Uterus (tissue), 2 donors: ENCODE measurements at regions not wholly inside any gene's neighbourhood (a gene's known extent, or its start where the extent isn't known, plus 50 kb on each side); places are given as distances from the start of the nearest gene placed in this dataset.

Experiments
- POLR2A ChIP-seq, 2 donors: fragments of 450-650 bp; IDR thresholded peaks; one replicate each; pipeline ENCODE4 v1.6.1; 2016; ENCODE audit warnings: antibody characterized with exemption in 2 of 2, mild to moderate bottlenecking in 1 of 2, moderate library complexity in 1 of 2
- TF ChIP-seq, protein P1 (sequence below), 4 experiments: fragments of 200-600 bp in 2 of 4; fragments of 450-650 bp in 2 of 4; sonication (generic) in 2 of 4; IDR thresholded peaks; one replicate each; pipeline ENCODE4 v1.5.1; 2016 to 2019; ENCODE audit warnings: antibody characterized with exemption in 4 of 4, mild to moderate bottlenecking in 2 of 4, moderate library complexity in 1 of 4

DNA sequence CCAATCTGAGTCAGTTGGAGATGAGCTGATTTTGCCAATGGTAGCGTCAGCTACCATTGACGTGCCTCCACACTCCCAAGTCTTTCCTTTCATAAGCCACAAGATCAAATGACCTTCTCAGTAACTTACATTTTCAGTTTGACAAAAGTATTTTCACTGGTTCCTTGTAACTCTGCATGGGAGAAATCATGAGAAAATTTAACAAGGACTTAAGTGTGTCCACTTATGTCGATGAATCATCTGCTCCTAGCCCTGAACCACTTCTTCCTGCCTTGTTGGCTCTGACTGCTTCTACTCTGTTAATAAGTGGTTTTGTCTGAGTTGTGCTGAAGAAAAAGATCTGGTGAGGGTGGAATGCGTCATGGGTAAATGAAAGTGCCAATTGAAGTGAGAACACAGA, 101.2 kb downstream of the NFKBIZ start:
- TF ChIP-seq, protein P1, sequence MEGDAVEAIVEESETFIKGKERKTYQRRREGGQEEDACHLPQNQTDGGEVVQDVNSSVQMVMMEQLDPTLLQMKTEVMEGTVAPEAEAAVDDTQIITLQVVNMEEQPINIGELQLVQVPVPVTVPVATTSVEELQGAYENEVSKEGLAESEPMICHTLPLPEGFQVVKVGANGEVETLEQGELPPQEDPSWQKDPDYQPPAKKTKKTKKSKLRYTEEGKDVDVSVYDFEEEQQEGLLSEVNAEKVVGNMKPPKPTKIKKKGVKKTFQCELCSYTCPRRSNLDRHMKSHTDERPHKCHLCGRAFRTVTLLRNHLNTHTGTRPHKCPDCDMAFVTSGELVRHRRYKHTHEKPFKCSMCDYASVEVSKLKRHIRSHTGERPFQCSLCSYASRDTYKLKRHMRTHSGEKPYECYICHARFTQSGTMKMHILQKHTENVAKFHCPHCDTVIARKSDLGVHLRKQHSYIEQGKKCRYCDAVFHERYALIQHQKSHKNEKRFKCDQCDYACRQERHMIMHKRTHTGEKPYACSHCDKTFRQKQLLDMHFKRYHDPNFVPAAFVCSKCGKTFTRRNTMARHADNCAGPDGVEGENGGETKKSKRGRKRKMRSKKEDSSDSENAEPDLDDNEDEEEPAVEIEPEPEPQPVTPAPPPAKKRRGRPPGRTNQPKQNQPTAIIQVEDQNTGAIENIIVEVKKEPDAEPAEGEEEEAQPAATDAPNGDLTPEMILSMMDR (IDR thresholded peaks at IDR 0.05) = no peak
- no peak for TF ChIP-seq POLR2A (IDR thresholded peaks at IDR 0.05)
